B cell (primary cell): ENCODE measurements at regions not wholly inside any gene's neighbourhood (a gene's known extent, or its start where the extent isn't known, plus 50 kb on each side); places are given as distances from the start of the nearest gene placed in this dataset.

Experiments
- ATAC-seq: fragments of 200-7000 bp; cut with Tn5 transposase; one replicate; pipeline ENCODE4 v1.10.0; 2021; ENCODE audit warnings: low read depth, mild to moderate bottlenecking, moderate number of reproducible peaks, moderate library complexity
- CTCF ChIA-PET: fragments of 350-600 bp; sonication (Branson Sonifier 250); formaldehyde crosslinking; loops from one replicate; lab custom pipeline; 2021; ENCODE audit warnings: antibody characterized with exemption, inconsistent platforms; lab: Charles Lee
- POLR2A ChIA-PET: fragments of 350-600 bp; sonication (Branson Sonifier 250); formaldehyde crosslinking; loops from one replicate; lab custom pipeline; 2021; ENCODE audit warnings: antibody characterized with exemption; lab: Charles Lee
- DNase-seq: peaks from one replicate; pipeline ENCODE4 v3.0.0; 2013
- H2AFZ ChIP-seq: 2 replicates; pipeline ENCODE4 v1.6.1; 2012; ENCODE audit warnings: mild to moderate bottlenecking, low read depth, low read length; ENCODE audit not compliant: insufficient read depth, poor library complexity, severe bottlenecking
- H3K27ac ChIP-seq, 2 donors: 1 replicate in 1 of 2; 2 replicates in 1 of 2; pipeline ENCODE4 v1.5.1; 2012 to 2013; ENCODE audit warnings: low read length in 2 of 2, mild to moderate bottlenecking in 2 of 2, moderate library complexity in 1 of 2
- H3K27me3 ChIP-seq, 4 experiments: fragments of 200-600 bp in 1 of 4; sonication (generic) in 1 of 4; replicated peaks in 1 of 4; 1 replicate in 2 of 4; 2 replicates in 2 of 4; pipeline versions ENCODE4 v1.6.1 to v1.7.0; 2013 to 2016; ENCODE audit warnings: low read length in 3 of 4, mild to moderate bottlenecking in 2 of 4, mixed read lengths in 1 of 4, moderate library complexity in 1 of 4; ENCODE audit not compliant: insufficient read depth in 4 of 4, control insufficient read depth in 3 of 4; ENCODE audit errors: control extremely low read depth in 1 of 4
- H3K36me3 ChIP-seq, 2 experiments: replicated peaks in 1 of 2; 1 replicate in 1 of 2; 2 replicates in 1 of 2; pipeline versions ENCODE4 v1.6.1 to v1.7.1; 2013; ENCODE audit warnings: low read length in 1 of 2; ENCODE audit not compliant: insufficient read depth in 2 of 2, control insufficient read depth in 1 of 2; ENCODE audit errors: control extremely low read depth in 1 of 2, extremely low read depth in 1 of 2
- H3K4me1 ChIP-seq, 2 donors: fragments of 200-600 bp in 1 of 2; sonication (generic) in 1 of 2; 1 replicate in 1 of 2; 2 replicates in 1 of 2; pipeline versions ENCODE4 v1.5.1 to v1.6.1; 2013 to 2017; ENCODE audit warnings: low read length in 2 of 2; ENCODE audit not compliant: control insufficient read depth in 2 of 2, insufficient read depth in 2 of 2
- H3K4me2 ChIP-seq: replicated peaks from 2 replicates; pipeline ENCODE3; 2012; ENCODE audit warnings: mild to moderate bottlenecking, low read depth, low read length; ENCODE audit not compliant: poor library complexity, severe bottlenecking
- H3K4me3 ChIP-seq, 5 experiments: fragments of 200-600 bp in 1 of 5; sonication (generic) in 1 of 5; 1 replicate in 3 of 5; 2 replicates in 2 of 5; pipeline versions ENCODE4 v1.5.1 to v1.7.0; 2011 to 2016; ENCODE audit warnings: low read length in 4 of 5, mild to moderate bottlenecking in 4 of 5, low read depth in 2 of 5, control low read depth in 1 of 5, moderate library complexity in 1 of 5; ENCODE audit not compliant: insufficient read depth in 1 of 5; ENCODE audit errors: control extremely low read depth in 1 of 5, extremely low read depth in 1 of 5
- H3K79me2 ChIP-seq: fragments of 200-600 bp; sonication (generic); one replicate; pipeline ENCODE4 v1.6.0; 2016; ENCODE audit warnings: low read length; ENCODE audit not compliant: control insufficient read depth, insufficient read depth
- H3K9ac ChIP-seq: fragments of 200-600 bp; sonication (generic); 2 replicates; pipeline ENCODE4 v1.6.1; 2017; ENCODE audit warnings: mild to moderate bottlenecking, low read length, moderate library complexity
- H3K9me3 ChIP-seq, 3 donors: one replicate each; pipeline versions ENCODE4 v1.6.1 to v1.7.1; 2013; ENCODE audit warnings: low read length in 2 of 3; ENCODE audit not compliant: control insufficient read depth in 2 of 3, insufficient read depth in 1 of 3; ENCODE audit errors: control extremely low read depth in 1 of 3
- H4K20me1 ChIP-seq: 2 replicates; pipeline ENCODE4 v1.6.0; 2012; ENCODE audit warnings: mild to moderate bottlenecking, low read length; ENCODE audit not compliant: insufficient read depth, control insufficient read depth, poor library complexity, severe bottlenecking
- H3K27ac Mint-ChIP-seq: one replicate; pipeline ENCODE4 v1.8.0; 2021; ENCODE audit warnings: mixed read lengths
- H3K27me3 Mint-ChIP-seq: one replicate; pipeline ENCODE4 v1.8.0; 2021; ENCODE audit warnings: mixed read lengths
- H3K4me1 Mint-ChIP-seq: one replicate; pipeline ENCODE4 v1.8.0; 2021; ENCODE audit warnings: mixed read lengths
- H3K4me3 Mint-ChIP-seq: one replicate; pipeline ENCODE4 v1.8.0; 2021; ENCODE audit warnings: mixed read lengths
- H3K9me3 Mint-ChIP-seq: one replicate; pipeline ENCODE4 v1.8.0; 2022; ENCODE audit warnings: mixed read lengths; ENCODE audit not compliant: insufficient read depth
- EZH2 ChIP-seq: IDR thresholded peaks from 2 replicates; pipeline ENCODE4 v1.6.1; 2012; ENCODE audit warnings: borderline replicate concordance, low read depth, mild to moderate bottlenecking, moderate library complexity, low read length; ENCODE audit not compliant: insufficient read depth, poor library complexity, severe bottlenecking
- WGBS: methylation state at CpG from one replicate; pipeline ENCODE4 v1.1.5; 2013; ENCODE audit warnings: missing lambda C conversion rate; ENCODE audit not compliant: insufficient coverage; 5-methylcytosine and 5-hydroxymethylcytosine counted together
- intact Hi-C: fragments of 100-400 bp; cut with micrococcal nuclease; formaldehyde crosslinking; loops from one replicate; pipeline ENCODE4 v1.10.0; 2022
- TF ChIP-seq, protein P1 (sequence below): fragments of 200-600 bp; IDR thresholded peaks from one replicate; pipeline ENCODE4 v1.8.0; 2022; ENCODE audit warnings: antibody characterized with exemption, mild to moderate bottlenecking

DNA sequence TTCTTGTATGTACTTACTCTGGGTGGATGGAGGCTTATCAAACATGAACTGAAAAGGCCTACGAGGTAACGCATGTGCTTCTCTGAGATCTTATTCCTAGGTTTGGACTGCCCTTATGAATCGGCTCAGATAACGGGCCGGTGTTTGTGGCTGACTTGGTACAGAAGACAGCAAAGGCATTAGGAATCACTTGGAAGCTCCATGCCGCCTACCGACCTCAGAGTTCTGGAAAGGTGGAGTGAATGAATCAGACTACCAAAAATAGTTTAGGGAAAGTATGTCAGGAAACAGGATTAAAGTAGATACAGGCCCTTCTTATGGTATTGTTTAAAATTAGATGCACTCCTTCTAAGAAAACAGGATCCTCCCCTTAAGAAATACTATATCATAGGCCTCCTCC, 172.4 kb upstream of the PCDH9 start:
- DNase-seq, result no peak
- Mint-ChIP-seq H3K4me3 (no peak overlapping the region), H3K4me1 (no peaks in the 10 kb centered on the region), H3K27me3 (no peaks in the 10 kb centered on the region), H3K27ac (no peak overlapping the region), H3K9me3 (peaks cover 3% of the 10 kb centered on the region)
- no peaks in the 10 kb centered on the region for H3K79me2 ChIP-seq
- H3K4me1 ChIP-seq, result no peaks in the 10 kb centered on the region
- ChIA-PET POLR2A (no interaction called here), CTCF (no interaction called here)
- peaks cover 0 to 2% (median 0%) of the 10 kb centered on the region in 3 donors for H3K9me3 ChIP-seq
- H3K4me2 ChIP-seq, result no peak overlapping the region
- TF ChIP-seq, protein P1, sequence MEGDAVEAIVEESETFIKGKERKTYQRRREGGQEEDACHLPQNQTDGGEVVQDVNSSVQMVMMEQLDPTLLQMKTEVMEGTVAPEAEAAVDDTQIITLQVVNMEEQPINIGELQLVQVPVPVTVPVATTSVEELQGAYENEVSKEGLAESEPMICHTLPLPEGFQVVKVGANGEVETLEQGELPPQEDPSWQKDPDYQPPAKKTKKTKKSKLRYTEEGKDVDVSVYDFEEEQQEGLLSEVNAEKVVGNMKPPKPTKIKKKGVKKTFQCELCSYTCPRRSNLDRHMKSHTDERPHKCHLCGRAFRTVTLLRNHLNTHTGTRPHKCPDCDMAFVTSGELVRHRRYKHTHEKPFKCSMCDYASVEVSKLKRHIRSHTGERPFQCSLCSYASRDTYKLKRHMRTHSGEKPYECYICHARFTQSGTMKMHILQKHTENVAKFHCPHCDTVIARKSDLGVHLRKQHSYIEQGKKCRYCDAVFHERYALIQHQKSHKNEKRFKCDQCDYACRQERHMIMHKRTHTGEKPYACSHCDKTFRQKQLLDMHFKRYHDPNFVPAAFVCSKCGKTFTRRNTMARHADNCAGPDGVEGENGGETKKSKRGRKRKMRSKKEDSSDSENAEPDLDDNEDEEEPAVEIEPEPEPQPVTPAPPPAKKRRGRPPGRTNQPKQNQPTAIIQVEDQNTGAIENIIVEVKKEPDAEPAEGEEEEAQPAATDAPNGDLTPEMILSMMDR, result no peak
- TF ChIP-seq EZH2, result no peak
- H3K9ac ChIP-seq, result no peak overlapping the region
- intact Hi-C loops, result no loop called here
- 93% methylated on average over 7 of the region's 7 CpGs for WGBS
- H3K27me3 ChIP-seq, result no peaks in the 10 kb centered on the region
- H4K20me1 ChIP-seq, result no peaks in the 10 kb centered on the region
- ATAC-seq, result no peak
- no peaks in the 10 kb centered on the region for H3K36me3 ChIP-seq
- no peak overlapping the region for H3K27ac ChIP-seq
- no peak overlapping the region for H2AFZ ChIP-seq
- H3K4me3 ChIP-seq, result no peak overlapping the region

DNA sequence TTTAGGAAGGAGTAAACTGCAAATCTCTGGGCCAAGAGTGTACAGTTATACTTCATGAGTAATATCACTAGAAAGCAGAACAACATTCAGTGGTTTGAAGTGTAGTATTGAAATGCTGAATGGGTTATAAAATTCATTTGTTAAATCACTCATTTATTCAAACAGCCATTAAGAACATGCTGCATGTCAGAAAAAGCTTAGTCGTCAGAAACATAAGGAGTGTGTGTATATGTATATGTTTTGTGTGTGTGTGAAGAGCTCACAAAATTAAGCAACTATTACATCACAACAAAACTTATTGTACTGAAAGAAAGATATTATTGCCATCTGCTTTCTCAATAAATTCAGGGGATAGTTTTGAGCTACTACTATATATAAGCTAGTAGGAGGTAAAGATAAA, 165.4 kb upstream of the PCDH9 start:
- no peaks in the 10 kb centered on the region for H3K4me1 ChIP-seq

More for the DNA sequence above, 165.4 kb upstream of the PCDH9 start:
- no peak overlapping the region for H3K27ac ChIP-seq
- H3K36me3 ChIP-seq, result no peaks in the 10 kb centered on the region
- intact Hi-C loops, result no loop called here
- POLR2A ChIA-PET, result no interaction called here
- H3K27ac Mint-ChIP-seq, result no peak overlapping the region
- no peak for DNase-seq
- no peak overlapping the region for H3K4me3 Mint-ChIP-seq
- H3K4me3 ChIP-seq, result no peak overlapping the region
- H3K27me3 Mint-ChIP-seq, result no peaks in the 10 kb centered on the region
- H3K79me2 ChIP-seq, result no peaks in the 10 kb centered on the region
- WGBS, result no CpG with 5 or more reads among the region's 1 CpG
- H3K9ac ChIP-seq, result no peak overlapping the region
- CTCF ChIA-PET, result no interaction called here
- H3K4me2 ChIP-seq, result no peak overlapping the region
- TF ChIP-seq EZH2, result no peak
- TF ChIP-seq, protein P1, result no peak
- no peak overlapping the region for H2AFZ ChIP-seq
- peaks cover 3% of the 10 kb centered on the region for H3K9me3 Mint-ChIP-seq
- no peaks in the 10 kb centered on the region for H4K20me1 ChIP-seq
- H3K27me3 ChIP-seq, result no peaks in the 10 kb centered on the region
- ATAC-seq, result no peak
- H3K9me3 ChIP-seq, result peaks cover 0 to 4% (median 0%) of the 10 kb centered on the region in 3 donors
- H3K4me1 Mint-ChIP-seq, result no peaks in the 10 kb centered on the region
